22Rv1 (cell line): ENCODE measurements at regions not wholly inside any gene's neighbourhood (a gene's known extent, or its start where the extent isn't known, plus 50 kb on each side); places are given as distances from the start of the nearest gene placed in this dataset.

Source experiments
- H3K27ac ChIP-seq: fragments of 450-650 bp; 2 replicates; pipeline ENCODE4 v1.5.1; 2017
- ZFX ChIP-seq: fragments of 450-650 bp; IDR thresholded peaks from 2 replicates; pipeline ENCODE4 v1.6.1; 2017; ENCODE audit warnings: antibody characterized with exemption, borderline replicate concordance
- TF ChIP-seq, protein P1 (sequence below): fragments of 450-650 bp; IDR thresholded peaks from 2 replicates; pipeline ENCODE4 v1.5.1; 2017; ENCODE audit warnings: mild to moderate bottlenecking

DNA sequence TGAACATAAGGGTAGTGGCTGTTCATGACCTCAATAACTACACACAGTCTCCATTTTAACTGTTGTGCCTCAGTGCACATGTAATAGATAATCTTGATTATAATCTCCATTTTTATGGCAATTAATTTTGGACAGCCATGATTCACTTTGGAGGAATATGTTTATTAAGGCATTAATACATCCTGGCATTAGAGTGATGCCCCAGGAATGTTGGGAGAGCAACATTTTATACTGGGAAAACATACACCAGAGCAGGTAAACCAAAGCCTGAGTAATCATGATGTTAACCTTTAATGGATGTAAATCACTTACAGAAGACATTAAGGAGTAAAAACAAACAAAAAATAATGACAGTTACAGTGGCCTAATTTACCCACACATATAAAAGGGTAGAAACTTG is 886.3 kb upstream of the RAG2 start:
- no peak for TF ChIP-seq ZFX
- TF ChIP-seq, protein P1, sequence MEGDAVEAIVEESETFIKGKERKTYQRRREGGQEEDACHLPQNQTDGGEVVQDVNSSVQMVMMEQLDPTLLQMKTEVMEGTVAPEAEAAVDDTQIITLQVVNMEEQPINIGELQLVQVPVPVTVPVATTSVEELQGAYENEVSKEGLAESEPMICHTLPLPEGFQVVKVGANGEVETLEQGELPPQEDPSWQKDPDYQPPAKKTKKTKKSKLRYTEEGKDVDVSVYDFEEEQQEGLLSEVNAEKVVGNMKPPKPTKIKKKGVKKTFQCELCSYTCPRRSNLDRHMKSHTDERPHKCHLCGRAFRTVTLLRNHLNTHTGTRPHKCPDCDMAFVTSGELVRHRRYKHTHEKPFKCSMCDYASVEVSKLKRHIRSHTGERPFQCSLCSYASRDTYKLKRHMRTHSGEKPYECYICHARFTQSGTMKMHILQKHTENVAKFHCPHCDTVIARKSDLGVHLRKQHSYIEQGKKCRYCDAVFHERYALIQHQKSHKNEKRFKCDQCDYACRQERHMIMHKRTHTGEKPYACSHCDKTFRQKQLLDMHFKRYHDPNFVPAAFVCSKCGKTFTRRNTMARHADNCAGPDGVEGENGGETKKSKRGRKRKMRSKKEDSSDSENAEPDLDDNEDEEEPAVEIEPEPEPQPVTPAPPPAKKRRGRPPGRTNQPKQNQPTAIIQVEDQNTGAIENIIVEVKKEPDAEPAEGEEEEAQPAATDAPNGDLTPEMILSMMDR = no peak
- no peak overlapping the region for H3K27ac ChIP-seq

DNA sequence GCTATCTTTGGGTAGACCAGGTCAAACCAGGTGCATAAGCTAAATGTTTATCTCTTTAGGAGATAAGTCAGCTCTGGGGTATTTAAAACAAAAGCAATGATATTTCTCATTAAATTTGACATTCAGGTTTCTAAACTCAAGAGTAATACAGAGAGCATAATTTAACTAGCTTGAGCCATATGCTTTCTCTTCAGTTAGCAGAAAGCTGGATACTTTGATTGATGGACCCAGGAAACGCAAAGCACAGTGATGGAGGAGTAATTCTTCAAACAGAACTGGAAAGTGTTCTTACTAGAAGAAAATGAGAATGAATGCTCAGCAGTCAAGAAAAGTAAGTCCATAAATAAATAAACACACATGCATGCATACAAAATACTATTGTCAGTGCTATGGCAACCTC is 885.7 kb upstream of the RAG2 start:
- H3K27ac ChIP-seq = no peak overlapping the region
- TF ChIP-seq, protein P1 = no peak
- no peak for TF ChIP-seq ZFX

DNA sequence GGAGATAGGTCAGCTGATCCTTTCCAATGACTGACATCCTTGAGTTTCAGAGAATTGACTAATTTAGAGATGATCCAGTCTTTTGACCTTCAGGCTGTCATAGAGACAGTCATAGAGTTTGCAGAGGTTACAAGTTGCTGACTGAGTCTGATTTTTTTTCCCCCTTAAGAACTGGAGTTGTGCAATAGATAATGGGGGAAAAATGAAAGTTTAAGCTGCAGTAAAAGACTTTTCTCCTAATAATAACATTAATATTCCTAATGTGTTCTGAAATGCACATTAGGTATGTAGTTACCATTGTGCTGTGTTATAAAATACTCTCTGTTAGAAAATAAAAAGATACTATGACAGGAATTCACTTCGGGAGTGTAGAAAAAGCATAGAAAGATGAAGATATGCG is 876.9 kb upstream of the RAG2 start:
- H3K27ac ChIP-seq = no peak overlapping the region
- TF ChIP-seq, protein P1 = no peak
- no peak for TF ChIP-seq ZFX

DNA sequence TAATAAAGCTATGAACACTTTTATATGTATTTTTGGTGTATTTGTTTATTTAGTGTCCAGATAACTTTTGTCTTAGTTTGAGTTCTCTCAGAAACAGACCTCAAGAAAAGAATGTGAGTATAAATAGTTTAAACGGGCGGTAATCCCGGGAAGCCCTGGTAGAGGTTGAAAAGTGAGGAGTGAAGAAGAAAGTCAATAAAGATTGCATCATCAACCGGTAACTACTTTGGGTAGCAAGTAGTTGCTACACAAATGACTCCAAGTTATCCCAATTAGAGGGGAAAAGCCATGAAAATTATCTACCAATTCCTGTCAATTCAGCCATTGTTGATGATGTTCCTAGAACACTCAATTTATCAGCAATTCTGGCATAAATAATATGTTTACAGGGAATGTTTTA is 870.3 kb upstream of the RAG2 start:
- no peak overlapping the region for H3K27ac ChIP-seq
- TF ChIP-seq ZFX = no peak
- TF ChIP-seq, protein P1 = no peak

DNA sequence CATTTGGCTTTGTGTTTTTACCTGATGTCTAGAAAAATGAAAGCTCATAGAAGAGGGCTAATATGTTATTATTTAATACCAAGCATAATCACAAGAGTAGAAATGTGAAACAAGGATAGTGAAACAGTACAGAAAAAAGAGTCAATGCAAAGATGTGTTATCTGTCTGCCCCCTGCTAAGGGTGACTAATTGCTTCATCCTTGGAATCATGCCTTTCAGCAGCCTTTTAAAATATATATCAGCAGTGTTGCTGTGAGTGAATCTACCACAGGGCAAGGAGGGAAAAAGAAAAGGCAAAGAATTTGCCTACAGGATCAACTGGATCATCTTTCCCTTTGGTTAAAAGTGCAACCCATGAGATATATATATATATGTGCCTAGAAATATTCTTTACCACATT is 867.2 kb upstream of the RAG2 start:
- TF ChIP-seq, protein P1 = no peak
- TF ChIP-seq ZFX = no peak

DNA sequence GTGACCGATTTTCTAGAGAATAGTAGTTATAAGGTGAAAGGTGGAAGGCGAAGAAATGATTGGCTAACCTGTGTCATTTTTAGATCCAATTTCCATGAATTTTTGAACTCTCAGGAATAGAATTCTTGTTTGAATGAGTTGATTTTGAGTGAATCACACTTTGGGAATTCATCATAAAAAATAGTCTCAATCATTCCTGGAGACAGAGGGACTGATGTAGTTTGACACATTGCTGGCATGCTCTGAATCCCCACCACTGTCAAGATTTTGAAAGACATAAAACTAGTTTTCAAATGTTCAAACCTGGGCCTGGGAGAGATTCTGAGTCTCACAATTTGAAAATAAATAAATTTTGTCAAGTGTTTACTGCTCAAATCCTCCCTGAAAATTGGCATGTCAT is 861.4 kb upstream of the RAG2 start:
- no peak for TF ChIP-seq ZFX
- TF ChIP-seq, protein P1 = no peak
- no peak overlapping the region for H3K27ac ChIP-seq

More for the DNA sequence above, 867.2 kb upstream of the RAG2 start:
- H3K27ac ChIP-seq = no peak overlapping the region

DNA sequence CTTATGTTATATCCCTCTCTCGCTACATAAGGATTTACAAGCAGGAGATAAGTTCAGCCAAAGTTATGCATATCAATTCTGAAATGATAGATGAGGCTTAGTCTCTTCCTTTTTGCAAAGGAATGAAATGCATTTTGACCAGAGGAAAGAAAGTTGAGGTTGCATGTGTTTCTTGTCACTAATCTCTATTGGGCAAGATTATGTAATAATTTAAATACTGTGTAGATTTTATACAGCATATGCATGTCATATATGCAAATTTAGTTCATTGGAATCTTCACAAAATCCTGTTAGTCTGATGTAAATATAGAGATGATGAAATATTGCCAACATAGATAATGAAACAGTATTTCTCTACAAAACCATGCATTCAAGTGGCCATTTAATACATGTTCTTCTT is 858.7 kb upstream of the RAG2 start:
- no peak for TF ChIP-seq ZFX
- TF ChIP-seq, protein P1 = no peak
- no peak overlapping the region for H3K27ac ChIP-seq
